SK-N-MC (cell line): ENCODE measurements at regions not wholly inside any gene's neighbourhood (a gene's known extent, or its start where the extent isn't known, plus 50 kb on each side); places are given as distances from the start of the nearest gene placed in this dataset.

Experiments
- DNase-seq: peaks from one replicate; pipeline ENCODE4 v3.0.0-alpha.2; 2011; ENCODE audit warnings: low read depth, low spot score
- H3K27ac ChIP-seq: fragments of 200-600 bp; sonication (generic); 2 replicates; pipeline ENCODE4 v1.5.1; 2016; ENCODE audit warnings: mixed run types
- H3K36me3 ChIP-seq: fragments of 200-600 bp; sonication (generic); 2 replicates; pipeline ENCODE4 v1.6.1; 2017; ENCODE audit warnings: antibody characterized with exemption, low read length, mixed read lengths; ENCODE audit not compliant: insufficient read depth
- H3K4me3 ChIP-seq: fragments of 200-600 bp; sonication (generic); 2 replicates; pipeline ENCODE4 v1.5.1; 2016
- H3K9ac ChIP-seq: fragments of 200-600 bp; sonication (generic); 2 replicates; pipeline ENCODE4 v1.8.0; 2017; ENCODE audit warnings: mixed run types, mixed read lengths; ENCODE audit not compliant: insufficient read length
- H3K9me3 ChIP-seq: fragments of 200-600 bp; sonication (generic); 2 replicates; pipeline ENCODE4 v1.6.1; 2017; ENCODE audit warnings: low read depth, mild to moderate bottlenecking, antibody characterized with exemption, low read length, moderate library complexity, mixed read lengths
- EZH2 ChIP-seq: fragments of 200-600 bp; sonication (generic); IDR thresholded peaks from one replicate; pipeline ENCODE4 v1.6.1; 2017; ENCODE audit warnings: antibody characterized with exemption
- FOXP2 ChIP-seq: optimal IDR thresholded peaks from 2 replicates; pipeline ENCODE3; 2011; ENCODE audit warnings: mild to moderate bottlenecking, moderate library complexity; ENCODE audit not compliant: insufficient read depth; ENCODE audit errors: extremely low read length, control extremely low read depth
- POLR2AphosphoS5 ChIP-seq: IDR thresholded peaks from 2 replicates; pipeline ENCODE4 v1.6.1; 2012; ENCODE audit warnings: mild to moderate bottlenecking, low read depth, low read length, borderline replicate concordance

- Histone ChIP-seq H3K9ac (no peak overlapping the region), H3K36me3 (no peaks in the 10 kb centered on the region), H3K27ac (no peak overlapping the region), H3K4me3 (no peak overlapping the region), H3K9me3 (no peaks in the 10 kb centered on the region)
- no peak for DNase-seq
- no peak for TF ChIP-seq FOXP2
- no peak for TF ChIP-seq POLR2AphosphoS5
- TF ChIP-seq EZH2: no peak
These were observed 250.2 kb downstream of the RRAGC start for GRCh38 chr1:38609166-38610025.

- H3K9me3 ChIP-seq: no peaks in the 10 kb centered on the region
- DNase-seq: no peak
- H3K36me3 ChIP-seq: no peaks in the 10 kb centered on the region
- no peak overlapping the region for H3K9ac ChIP-seq
- no peak overlapping the region for H3K27ac ChIP-seq
- no peak for TF ChIP-seq FOXP2
- no peak for TF ChIP-seq EZH2
- TF ChIP-seq POLR2AphosphoS5: no peak
- no peak overlapping the region for H3K4me3 ChIP-seq
These were observed 251.2 kb downstream of the RRAGC start for GRCh38 chr1:38608202-38608864.

- H3K9ac ChIP-seq: no peak overlapping the region
- no peaks in the 10 kb centered on the region for H3K36me3 ChIP-seq
- no peak for DNase-seq
- no peak overlapping the region for H3K4me3 ChIP-seq
- no peak overlapping the region for H3K27ac ChIP-seq
- no peaks in the 10 kb centered on the region for H3K9me3 ChIP-seq
- no peak for TF ChIP-seq EZH2
- TF ChIP-seq POLR2AphosphoS5: no peak
These were observed 252.0 kb downstream of the RRAGC start for GRCh38 chr1:38607526-38607925.

GRCh38 chr1:38605063-38605462, 254.5 kb downstream of the RRAGC start:
- H3K4me3 ChIP-seq: no peak overlapping the region
- no peak overlapping the region for H3K27ac ChIP-seq
- TF ChIP-seq POLR2AphosphoS5 (no peak), EZH2 (no peak), FOXP2 (no peak)
- H3K9ac ChIP-seq: no peak overlapping the region
- DNase-seq: no peak
- H3K9me3 ChIP-seq: no peaks in the 10 kb centered on the region
- no peaks in the 10 kb centered on the region for H3K36me3 ChIP-seq

GRCh38 chr1:38603907-38604306, 255.7 kb downstream of the RRAGC start:
- TF ChIP-seq POLR2AphosphoS5 (no peak), EZH2 (no peak), FOXP2 (no peak)
- Histone ChIP-seq H3K4me3 (no peak overlapping the region), H3K9ac (no peak overlapping the region), H3K27ac (no peak overlapping the region), H3K36me3 (no peaks in the 10 kb centered on the region), H3K9me3 (no peaks in the 10 kb centered on the region)
- no peak for DNase-seq

- no peak for TF ChIP-seq POLR2AphosphoS5
- Histone ChIP-seq H3K9me3 (no peaks in the 10 kb centered on the region), H3K9ac (no peak overlapping the region), H3K27ac (no peak overlapping the region), H3K36me3 (no peaks in the 10 kb centered on the region), H3K4me3 (no peak overlapping the region)
- no peak for DNase-seq
These were observed 258.7 kb downstream of the RRAGC start for GRCh38 chr1:38600905-38601304.

- no peak overlapping the region for H3K9ac ChIP-seq
- no peak for TF ChIP-seq POLR2AphosphoS5
- no peak for TF ChIP-seq FOXP2
- TF ChIP-seq EZH2: no peak
- no peak for DNase-seq
- H3K4me3 ChIP-seq: no peak overlapping the region
- no peaks in the 10 kb centered on the region for H3K9me3 ChIP-seq
- no peak overlapping the region for H3K27ac ChIP-seq
- no peaks in the 10 kb centered on the region for H3K36me3 ChIP-seq
These were observed 259.3 kb downstream of the RRAGC start for GRCh38 chr1:38600286-38600685.

GRCh38 chr1:38598118-38598517, 261.5 kb downstream of the RRAGC start:
- no peaks in the 10 kb centered on the region for H3K9me3 ChIP-seq
- no peak overlapping the region for H3K4me3 ChIP-seq
- TF ChIP-seq POLR2AphosphoS5 (no peak), FOXP2 (no peak), EZH2 (no peak)
- no peaks in the 10 kb centered on the region for H3K36me3 ChIP-seq
- no peak overlapping the region for H3K27ac ChIP-seq
- DNase-seq: no peak
- H3K9ac ChIP-seq: no peak overlapping the region

GRCh38 chr1:38589036-38589435, 270.5 kb downstream of the RRAGC start:
- TF ChIP-seq POLR2AphosphoS5 (no peak), FOXP2 (no peak), EZH2 (no peak)
- no peak for DNase-seq

More at GRCh38 chr1:38589036-38589435, 270.5 kb downstream of the RRAGC start:
- H3K36me3 ChIP-seq: no peaks in the 10 kb centered on the region
- H3K4me3 ChIP-seq: no peak overlapping the region
- no peak overlapping the region for H3K9ac ChIP-seq
- H3K9me3 ChIP-seq: peaks cover 6% of the 10 kb centered on the region; the same call in 1 of the 2 replicates
- no peak overlapping the region for H3K27ac ChIP-seq
